Epithelial cell of prostate (primary cell): ENCODE measurements at regions not wholly inside any gene's neighbourhood (a gene's known extent, or its start where the extent isn't known, plus 50 kb on each side); places are given as distances from the start of the nearest gene placed in this dataset.
"Not testable (repeated sequence)": the region's sequence is repeated elsewhere in the genome, so short reads cannot be mapped to it uniquely, and the experiment has no call there.

Experiments used
- DNase-seq: peaks from one replicate; pipeline ENCODE4 v3.0.0-alpha.2; 2011; ENCODE audit warnings: low read depth, low spot score
- H3K27ac ChIP-seq: fragments of 450-650 bp; 2 replicates; pipeline ENCODE4 v1.5.1; 2017; ENCODE audit warnings: mild to moderate bottlenecking

- no peak overlapping the region for H3K27ac ChIP-seq
- DNase-seq: no peak
Measured at GRCh38 chr7:140283472-140283871, 106.7 kb upstream of the KDM7A start.

- no peak for DNase-seq
- H3K27ac ChIP-seq: no peak overlapping the region
Measured at GRCh38 chr7:140281960-140282359, 105.2 kb upstream of the KDM7A start.

GRCh38 chr7:140281255-140281654 is 104.5 kb upstream of the KDM7A start:
- no peak overlapping the region for H3K27ac ChIP-seq
- no peak for DNase-seq

- H3K27ac ChIP-seq: no peak overlapping the region
- DNase-seq: no peak
Measured at GRCh38 chr7:140276001-140276400, 99.2 kb upstream of the KDM7A start.

GRCh38 chr7:140275069-140275965 is 98.5 kb upstream of the KDM7A start:
- H3K27ac ChIP-seq: no peak overlapping the region
- DNase-seq: no peak

GRCh38 chr7:140273417-140273816 is 96.6 kb upstream of the KDM7A start:
- DNase-seq: no peak
- no peak overlapping the region for H3K27ac ChIP-seq

GRCh38 chr7:140271643-140271968 is 94.8 kb upstream of the KDM7A start:
- not testable (repeated sequence) for DNase-seq, H3K27ac ChIP-seq

- no peak for DNase-seq
- H3K27ac ChIP-seq: no peak overlapping the region
Measured at GRCh38 chr7:140269004-140269638, 92.3 kb upstream of the KDM7A start.

- no peak overlapping the region for H3K27ac ChIP-seq
- DNase-seq: no peak
Measured at GRCh38 chr7:140267381-140268226, 90.8 kb upstream of the KDM7A start.

GRCh38 chr7:140263277-140263676 is 86.5 kb upstream of the KDM7A start:
- H3K27ac ChIP-seq: no peak overlapping the region
- no peak for DNase-seq

- no peak overlapping the region for H3K27ac ChIP-seq
- DNase-seq: no peak
Measured at GRCh38 chr7:140262242-140262903, 85.6 kb upstream of the KDM7A start.

GRCh38 chr7:140261522-140261921 is 84.7 kb upstream of the KDM7A start:
- no peak for DNase-seq
- no peak overlapping the region for H3K27ac ChIP-seq

GRCh38 chr7:140261105-140261486 is 84.3 kb upstream of the KDM7A start:
- DNase-seq: no peak
- no peak overlapping the region for H3K27ac ChIP-seq

GRCh38 chr7:140260352-140261104 is 83.7 kb upstream of the KDM7A start:
- H3K27ac ChIP-seq: no peak overlapping the region
- DNase-seq: no peak

- not testable (repeated sequence) for H3K27ac ChIP-seq, DNase-seq
Measured at GRCh38 chr7:140257278-140257677, 80.5 kb upstream of the KDM7A start.

- not testable (repeated sequence) for H3K27ac ChIP-seq, DNase-seq
Measured at GRCh38 chr7:140254976-140255375, 78.2 kb upstream of the KDM7A start.

GRCh38 chr7:140249036-140249806 is 72.4 kb upstream of the KDM7A start:
- DNase-seq: no peak
- no peak overlapping the region for H3K27ac ChIP-seq

GRCh38 chr7:140247559-140247958 is 70.8 kb upstream of the KDM7A start:
- H3K27ac ChIP-seq: no peak overlapping the region

GRCh38 chr7:140245611-140246105 is 68.9 kb upstream of the KDM7A start:
- H3K27ac ChIP-seq: no peak overlapping the region
- no peak for DNase-seq

More at GRCh38 chr7:140247559-140247958, 70.8 kb upstream of the KDM7A start:
- DNase-seq: no peak
